ENCODE measurements at regions not wholly inside any gene's neighbourhood (a gene's known extent, or its start where the extent isn't known, plus 50 kb on each side); places are given as distances from the start of the nearest gene placed in this dataset.

DNA sequence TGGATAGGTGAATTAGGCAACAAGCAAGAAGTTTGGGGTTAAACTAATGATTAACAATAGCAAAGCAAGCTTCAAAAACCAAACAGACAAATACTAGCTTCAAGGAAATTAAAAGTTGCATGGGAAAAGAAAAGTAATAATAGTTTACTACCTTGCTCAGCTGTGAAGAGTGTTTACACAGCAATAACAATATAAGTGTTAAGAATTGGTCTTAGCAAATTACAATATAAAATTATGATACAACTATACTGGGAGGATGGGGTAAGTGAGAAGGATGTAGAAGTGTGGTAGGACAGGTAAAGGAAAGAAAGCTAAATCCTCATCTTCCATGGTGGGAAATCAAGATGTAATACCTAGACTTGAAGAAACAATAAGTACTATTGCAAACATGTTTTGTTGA is 137.7 kb upstream of the MAFB start:
- no peak overlapping the region for H3K4me3 ChIP-seq

DNA sequence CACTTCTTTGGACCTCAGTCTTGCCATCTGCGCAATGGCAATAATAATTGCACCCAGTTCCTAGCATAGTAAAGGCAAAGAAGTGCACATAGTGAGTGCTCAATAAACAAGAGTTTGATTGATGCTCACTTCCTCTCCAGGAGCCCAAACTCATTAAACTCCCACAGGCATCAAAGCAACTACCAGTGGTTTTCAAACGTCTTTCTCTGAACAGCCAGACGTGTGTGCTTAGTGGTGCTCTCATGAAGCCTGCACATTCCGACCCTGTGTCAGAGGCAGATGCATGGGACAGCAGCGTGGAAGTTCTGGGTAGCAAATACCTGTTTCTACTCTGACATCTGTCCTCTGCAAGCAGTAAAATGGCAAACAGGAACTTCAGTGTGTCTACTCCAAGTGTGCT is 146.3 kb upstream of the MAFB start:
- no peaks in the 10 kb centered on the region for H3K4me1 ChIP-seq
- TF ChIP-seq POLR2A (IDR thresholded peaks at IDR 0.05), result no peak
- TF ChIP-seq, protein P1, sequence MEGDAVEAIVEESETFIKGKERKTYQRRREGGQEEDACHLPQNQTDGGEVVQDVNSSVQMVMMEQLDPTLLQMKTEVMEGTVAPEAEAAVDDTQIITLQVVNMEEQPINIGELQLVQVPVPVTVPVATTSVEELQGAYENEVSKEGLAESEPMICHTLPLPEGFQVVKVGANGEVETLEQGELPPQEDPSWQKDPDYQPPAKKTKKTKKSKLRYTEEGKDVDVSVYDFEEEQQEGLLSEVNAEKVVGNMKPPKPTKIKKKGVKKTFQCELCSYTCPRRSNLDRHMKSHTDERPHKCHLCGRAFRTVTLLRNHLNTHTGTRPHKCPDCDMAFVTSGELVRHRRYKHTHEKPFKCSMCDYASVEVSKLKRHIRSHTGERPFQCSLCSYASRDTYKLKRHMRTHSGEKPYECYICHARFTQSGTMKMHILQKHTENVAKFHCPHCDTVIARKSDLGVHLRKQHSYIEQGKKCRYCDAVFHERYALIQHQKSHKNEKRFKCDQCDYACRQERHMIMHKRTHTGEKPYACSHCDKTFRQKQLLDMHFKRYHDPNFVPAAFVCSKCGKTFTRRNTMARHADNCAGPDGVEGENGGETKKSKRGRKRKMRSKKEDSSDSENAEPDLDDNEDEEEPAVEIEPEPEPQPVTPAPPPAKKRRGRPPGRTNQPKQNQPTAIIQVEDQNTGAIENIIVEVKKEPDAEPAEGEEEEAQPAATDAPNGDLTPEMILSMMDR (IDR thresholded peaks at IDR 0.05), result no peak
- H3K27ac ChIP-seq, result no peak overlapping the region
- DNase-seq, result no peak
- H3K4me3 ChIP-seq, result no peak overlapping the region
- intact Hi-C loops (cut with DNase I), result no loop called here
- whole genome bisulfite sequencing, 2 donors, result 58 to 70% methylated on average over 4 to 5 of the region's 5 CpGs
- peaks cover 0 to 9% (median 0%) of the 10 kb centered on the region in 4 donors for H3K27me3 ChIP-seq
- H3K36me3 ChIP-seq, result no peaks in the 10 kb centered on the region
- H3K9me3 ChIP-seq, result peaks cover 0 to 4% (median 0%) of the 10 kb centered on the region in 3 donors

More for the DNA sequence above, 137.7 kb upstream of the MAFB start:
- Histone ChIP-seq H3K4me1 (no peaks in the 10 kb centered on the region), H3K36me3 (no peaks in the 10 kb centered on the region), H3K27ac (no peak overlapping the region), H3K9me3 (no peaks in the 10 kb centered on the region), H3K27me3 (peaks cover 0 to 15% (median 0%) of the 10 kb centered on the region in 4 donors)
- DNase-seq, result no peak
- TF ChIP-seq, protein P1 (IDR thresholded peaks at IDR 0.05), result no peak
- no peak for TF ChIP-seq POLR2A (IDR thresholded peaks at IDR 0.05)
- intact Hi-C loops (cut with DNase I), result no loop called here

- Histone ChIP-seq H3K4me3 (no peak overlapping the region), H3K27me3 (peaks cover 0 to 9% (median 0%) of the 10 kb centered on the region in 4 donors), H3K27ac (no peak overlapping the region), H3K9me3 (peaks cover 0 to 4% (median 0%) of the 10 kb centered on the region in 3 donors), H3K4me1 (no peaks in the 10 kb centered on the region), H3K36me3 (no peaks in the 10 kb centered on the region)
- no peak for TF ChIP-seq POLR2A (IDR thresholded peaks at IDR 0.05)
- TF ChIP-seq, protein P1 (IDR thresholded peaks at IDR 0.05), result no peak
- 58 to 66% methylated on average over 3 of the region's 3 CpGs for WGBS, 2 donors
- intact Hi-C loops (cut with DNase I), result no loop called here
- no peak for DNase-seq
Measured at GRCh38 chr20:40838509-40838908, 149.5 kb upstream of the MAFB start.

- Histone ChIP-seq H3K27me3 (no peaks in the 10 kb centered on the region), H3K36me3 (no peaks in the 10 kb centered on the region), H3K9me3 (peaks cover 0 to 5% (median 0%) of the 10 kb centered on the region in 3 donors), H3K4me1 (peaks cover 0 to 5% (median under 1%) of the 10 kb centered on the region in 3 donors), H3K4me3 (no peak overlapping the region), H3K27ac (no peak overlapping the region)
- WGBS, 2 donors, result 0 to 17% methylated on average over 1 of the region's 1 CpG
- DNase-seq, result no peak
- intact Hi-C loops (cut with DNase I), result no loop called here
- TF ChIP-seq, protein P1 (IDR thresholded peaks at IDR 0.05), result no peak
- TF ChIP-seq POLR2A (IDR thresholded peaks at IDR 0.05), result no peak
Measured at GRCh38 chr20:40843251-40843650, 154.2 kb upstream of the MAFB start.

- TF ChIP-seq, protein P1 (IDR thresholded peaks at IDR 0.05), result no peak
- TF ChIP-seq POLR2A (IDR thresholded peaks at IDR 0.05), result no peak
Measured at GRCh38 chr20:40844332-40844731, 155.3 kb upstream of the MAFB start.

More at GRCh38 chr20:40844332-40844731, 155.3 kb upstream of the MAFB start:
- H3K4me3 ChIP-seq, result no peak overlapping the region
- intact Hi-C loops (cut with DNase I), result no loop called here
- DNase-seq, result no peak
- WGBS, 2 donors, result 88% methylated on average over 7 of the region's 7 CpGs
- peaks cover 0 to 5% (median 0%) of the 10 kb centered on the region in 3 donors for H3K9me3 ChIP-seq
- no peak overlapping the region for H3K27ac ChIP-seq
- no peaks in the 10 kb centered on the region for H3K36me3 ChIP-seq
- no peaks in the 10 kb centered on the region for H3K27me3 ChIP-seq
- H3K4me1 ChIP-seq, result peaks cover 0 to 16% (median 4%) of the 10 kb centered on the region in 3 donors
